ENCODE measurements at regions not wholly inside any gene's neighbourhood (a gene's known extent, or its start where the extent isn't known, plus 50 kb on each side); places are given as distances from the start of the nearest gene placed in this dataset.

- DNase-seq (ENCODE audit: low read depth), result no peak
- TF ChIP-seq, protein P1, sequence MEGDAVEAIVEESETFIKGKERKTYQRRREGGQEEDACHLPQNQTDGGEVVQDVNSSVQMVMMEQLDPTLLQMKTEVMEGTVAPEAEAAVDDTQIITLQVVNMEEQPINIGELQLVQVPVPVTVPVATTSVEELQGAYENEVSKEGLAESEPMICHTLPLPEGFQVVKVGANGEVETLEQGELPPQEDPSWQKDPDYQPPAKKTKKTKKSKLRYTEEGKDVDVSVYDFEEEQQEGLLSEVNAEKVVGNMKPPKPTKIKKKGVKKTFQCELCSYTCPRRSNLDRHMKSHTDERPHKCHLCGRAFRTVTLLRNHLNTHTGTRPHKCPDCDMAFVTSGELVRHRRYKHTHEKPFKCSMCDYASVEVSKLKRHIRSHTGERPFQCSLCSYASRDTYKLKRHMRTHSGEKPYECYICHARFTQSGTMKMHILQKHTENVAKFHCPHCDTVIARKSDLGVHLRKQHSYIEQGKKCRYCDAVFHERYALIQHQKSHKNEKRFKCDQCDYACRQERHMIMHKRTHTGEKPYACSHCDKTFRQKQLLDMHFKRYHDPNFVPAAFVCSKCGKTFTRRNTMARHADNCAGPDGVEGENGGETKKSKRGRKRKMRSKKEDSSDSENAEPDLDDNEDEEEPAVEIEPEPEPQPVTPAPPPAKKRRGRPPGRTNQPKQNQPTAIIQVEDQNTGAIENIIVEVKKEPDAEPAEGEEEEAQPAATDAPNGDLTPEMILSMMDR (IDR thresholded peaks at IDR 0.05; ENCODE audit: insufficient read depth, low read depth, low read length), result peak; percentile 22
- no peak overlapping the region for H3K4me3 ChIP-seq (ENCODE audit: low read depth, low read length)
These were observed 312.5 kb upstream of the PTGER4 start for GRCh38 chr5:40367255-40367654.

DNA sequence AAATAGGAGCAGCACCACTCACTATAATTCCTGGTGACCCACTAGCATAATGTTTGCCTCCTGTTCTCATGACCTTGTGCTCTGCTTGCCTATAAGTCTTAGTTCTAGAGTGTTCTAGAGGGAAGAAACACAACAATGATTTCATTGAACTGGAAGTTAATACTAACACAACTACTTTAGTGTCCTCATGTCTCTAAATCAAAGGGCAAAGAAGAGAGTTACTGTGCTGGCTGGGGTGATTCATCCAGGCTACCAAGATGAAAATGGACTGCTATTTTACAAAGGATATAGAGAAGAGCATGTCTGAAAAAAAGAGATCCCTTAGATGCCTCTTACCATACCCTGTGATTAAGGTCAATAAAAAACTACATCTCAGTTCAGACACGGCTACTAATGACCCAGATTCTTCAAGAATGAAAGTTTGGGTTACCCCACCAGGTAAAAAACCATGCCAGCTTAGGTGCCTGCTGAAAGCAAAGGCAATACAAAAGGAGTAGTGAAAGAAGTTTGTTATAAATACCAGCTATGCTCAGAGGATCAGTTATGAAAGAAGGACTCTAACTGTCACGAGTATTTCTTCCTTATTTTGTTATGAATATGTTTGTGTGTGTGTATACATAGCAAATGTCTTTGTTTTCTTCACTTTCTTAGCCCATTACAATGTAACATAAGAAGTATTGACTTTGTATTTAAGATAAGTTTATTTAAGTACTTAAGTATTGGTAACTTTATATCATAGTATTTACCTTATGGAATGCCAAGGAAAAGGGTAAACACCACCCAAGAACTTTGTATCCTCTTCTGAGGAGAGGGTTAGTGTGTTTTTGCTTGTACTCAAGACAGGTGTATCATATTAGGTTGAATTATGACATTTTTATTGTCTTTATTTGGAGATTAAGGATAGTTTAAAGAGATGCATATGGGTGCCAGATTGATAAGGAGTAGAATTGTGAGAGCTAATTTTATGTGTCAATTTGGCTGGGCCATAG is 314.1 kb upstream of the PTGER4 start:
- TF ChIP-seq, protein P1 (IDR thresholded peaks at IDR 0.05; ENCODE audit: insufficient read depth, low read depth, low read length), result no peak
- no peak overlapping the region for H3K4me3 ChIP-seq (ENCODE audit: low read depth, low read length)
- no peak for DNase-seq (ENCODE audit: low read depth)

- TF ChIP-seq, protein P1 (IDR thresholded peaks at IDR 0.05; ENCODE audit: insufficient read depth, low read depth, low read length), result no peak
- H3K4me3 ChIP-seq (ENCODE audit: low read depth, low read length), result no peak overlapping the region
These were observed 315.3 kb upstream of the PTGER4 start for GRCh38 chr5:40364441-40364840.

DNA sequence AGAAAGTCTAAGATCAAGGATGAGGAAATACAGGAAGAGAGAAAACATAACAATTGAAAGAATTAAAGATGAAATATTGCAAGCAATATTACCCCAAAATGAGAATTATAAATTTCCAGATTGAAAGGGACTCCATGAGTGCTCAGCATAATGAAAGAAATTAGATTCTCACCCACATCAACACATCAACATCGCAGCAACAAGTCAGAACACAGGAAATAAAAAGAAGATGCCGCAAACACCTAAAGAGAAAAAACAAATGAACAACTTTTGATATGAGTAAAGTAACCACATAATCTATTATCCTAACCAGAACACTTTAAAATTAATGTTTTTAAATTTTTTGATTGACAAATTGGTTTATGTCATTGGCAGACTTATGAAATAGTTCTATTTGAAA is 318.3 kb upstream of the PTGER4 start:
- TF ChIP-seq, protein P1 (IDR thresholded peaks at IDR 0.05; ENCODE audit: insufficient read depth, low read depth, low read length), result no peak
- no peak overlapping the region for H3K4me3 ChIP-seq (ENCODE audit: low read depth, low read length)
- DNase-seq (ENCODE audit: low read depth), result no peak

More at GRCh38 chr5:40364441-40364840, 315.3 kb upstream of the PTGER4 start:
- no peak for DNase-seq (ENCODE audit: low read depth)

DNA sequence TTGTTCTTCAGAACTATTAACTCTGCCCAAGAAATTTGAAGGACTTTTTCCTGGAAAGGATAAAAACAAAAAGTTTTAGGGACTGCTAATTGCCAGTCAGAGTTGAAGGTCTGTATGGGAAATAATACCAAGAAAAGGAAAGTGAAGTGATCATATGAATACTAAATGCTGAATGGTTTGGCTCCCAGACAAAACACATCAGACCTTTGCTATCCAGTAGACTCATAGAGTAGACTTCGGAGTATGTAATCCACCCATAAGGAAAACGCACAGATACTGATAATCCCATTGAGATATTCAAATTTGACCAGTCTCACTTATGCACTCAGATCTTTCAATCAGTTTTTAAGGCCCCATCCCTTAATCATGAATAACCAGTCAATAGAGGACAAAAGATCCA is 319.0 kb upstream of the PTGER4 start:
- TF ChIP-seq, protein P1 (IDR thresholded peaks at IDR 0.05; ENCODE audit: insufficient read depth, low read depth, low read length), result no peak
- DNase-seq (ENCODE audit: low read depth), result no peak
- H3K4me3 ChIP-seq (ENCODE audit: low read depth, low read length), result no peak overlapping the region

DNA sequence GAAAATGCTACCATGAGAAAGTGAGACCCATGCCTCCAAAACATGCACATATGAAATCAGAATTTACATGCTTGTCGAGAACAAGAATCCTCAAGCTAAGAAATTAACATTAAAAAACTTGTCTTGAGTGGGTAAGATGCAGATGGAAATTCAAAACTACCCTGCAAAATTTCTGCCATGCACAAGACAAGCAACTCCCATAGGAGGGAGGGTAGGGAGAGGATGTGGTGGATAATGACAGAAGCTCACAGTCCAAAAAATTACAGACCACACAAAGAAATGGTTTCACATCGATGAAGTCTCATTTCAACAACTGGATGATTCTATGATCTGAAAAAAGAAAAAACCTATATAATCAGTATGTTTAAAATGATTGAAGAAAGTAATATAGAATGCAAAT is 319.9 kb upstream of the PTGER4 start:
- DNase-seq (ENCODE audit: low read depth), result no peak
- H3K4me3 ChIP-seq (ENCODE audit: low read depth, low read length), result no peak overlapping the region
- TF ChIP-seq, protein P1 (IDR thresholded peaks at IDR 0.05; ENCODE audit: insufficient read depth, low read depth, low read length), result no peak
